ENCODE measurements at regions not wholly inside any gene's neighbourhood (a gene's known extent, or its start where the extent isn't known, plus 50 kb on each side); places are given as distances from the start of the nearest gene placed in this dataset.

- Histone ChIP-seq H3K4me1 (no peaks in the 10 kb centered on the region), H3K9me3 (no peaks in the 10 kb centered on the region), H3K4me3 (no peak overlapping the region), H3K27ac (no peak overlapping the region), H3K36me3 (ENCODE audit: low read depth, missing control alignments) (no peaks in the 10 kb centered on the region), H3K27me3 (no peaks in the 10 kb centered on the region)
- intact Hi-C loops (cut with DNase I; ENCODE audit: low total_unique reads): no loop called here
- TF ChIP-seq POLR2A (IDR thresholded peaks at IDR 0.05): no peak
- TF ChIP-seq CTCF (IDR thresholded peaks at IDR 0.05): no peak
- DNase-seq: no peak
- 58 to 90% methylated on average over 11 to 16 of the region's 16 CpGs for WGBS, 2 donors
Observed at GRCh38 chr3:82509951-82510603, 748.6 kb upstream of the GBE1 start.

- intact Hi-C loops (cut with DNase I; ENCODE audit: low total_unique reads): no loop called here
- no peaks in the 10 kb centered on the region for H3K9me3 ChIP-seq
- TF ChIP-seq CTCF (IDR thresholded peaks at IDR 0.05) (no peak), POLR2A (IDR thresholded peaks at IDR 0.05) (no peak)
- DNase-seq: no peak
- no peaks in the 10 kb centered on the region for H3K36me3 ChIP-seq (ENCODE audit: low read depth, missing control alignments)
- H3K4me1 ChIP-seq: no peaks in the 10 kb centered on the region
- H3K27ac ChIP-seq: no peak overlapping the region
- WGBS, 2 donors: 73 to 82% methylated on average over 7 to 9 of the region's 9 CpGs
- H3K4me3 ChIP-seq: no peak overlapping the region
- no peaks in the 10 kb centered on the region for H3K27me3 ChIP-seq
Observed at GRCh38 chr3:82509106-82509842, 747.8 kb upstream of the GBE1 start.

DNA sequence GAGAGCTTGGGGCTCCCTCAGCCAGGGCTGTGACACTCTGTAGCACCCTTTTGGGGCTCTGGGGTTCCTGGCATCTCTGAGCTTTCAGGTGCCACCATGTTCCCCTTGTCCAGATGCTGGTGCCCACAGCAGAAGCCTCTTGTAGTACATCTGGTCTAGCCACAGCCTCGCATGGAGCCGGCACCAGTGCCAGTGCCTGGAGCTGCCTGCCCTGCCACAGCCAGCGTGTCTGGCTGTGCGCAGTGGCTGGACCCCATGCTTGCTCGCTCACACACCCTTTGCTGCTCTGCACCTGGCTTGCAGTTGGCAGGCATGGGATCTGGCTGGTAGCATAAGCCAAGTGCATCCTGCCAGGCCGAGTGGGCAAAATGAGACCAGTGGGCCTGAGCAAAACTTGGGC is 744.8 kb upstream of the GBE1 start:
- no peak overlapping the region for H3K27ac ChIP-seq
- 70% methylated on average over 4 of the region's 6 CpGs; no CpG with 5 or more reads in 1 of the 2 donors for WGBS, 2 donors
- TF ChIP-seq CTCF (IDR thresholded peaks at IDR 0.05) (no peak), POLR2A (IDR thresholded peaks at IDR 0.05) (no peak)
- no peak overlapping the region for H3K4me3 ChIP-seq
- no peaks in the 10 kb centered on the region for H3K4me1 ChIP-seq
- intact Hi-C loops (cut with DNase I; ENCODE audit: low total_unique reads): no loop called here
- no peaks in the 10 kb centered on the region for H3K27me3 ChIP-seq
- DNase-seq: no peak
- H3K36me3 ChIP-seq (ENCODE audit: low read depth, missing control alignments): no peaks in the 10 kb centered on the region
- no peaks in the 10 kb centered on the region for H3K9me3 ChIP-seq

DNA sequence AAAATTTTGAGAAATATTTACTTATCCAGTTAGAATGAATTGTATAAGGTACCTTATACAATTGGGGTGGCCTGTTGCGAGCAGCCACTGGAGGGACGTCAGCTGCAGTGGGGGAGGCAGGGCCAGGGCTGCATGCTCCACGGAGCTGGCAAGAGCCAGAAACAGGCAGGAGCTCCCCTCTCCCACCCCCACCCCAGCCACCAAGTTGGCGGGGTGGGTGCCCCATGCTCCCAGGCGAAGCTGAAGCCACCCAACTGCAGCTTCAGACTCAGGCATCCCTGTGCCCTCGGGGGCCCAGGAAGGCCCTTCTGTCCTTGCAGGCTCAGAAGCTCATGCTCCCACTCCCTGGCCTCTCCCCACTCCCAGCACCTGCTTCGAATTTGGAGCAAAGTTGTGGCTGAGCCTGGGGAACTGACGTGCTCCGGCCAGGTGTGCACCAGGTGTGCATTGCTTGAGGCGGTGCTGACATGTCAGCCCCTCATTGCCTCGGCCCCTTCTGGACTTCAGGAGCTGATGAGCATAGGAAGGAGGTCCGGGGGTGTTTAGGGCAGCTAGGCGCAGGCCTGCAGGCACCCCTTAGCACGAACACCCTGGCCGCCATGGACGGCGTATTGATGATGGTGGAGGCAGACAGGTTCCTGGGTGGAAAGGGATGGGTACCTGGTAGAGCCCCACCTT is 743.8 kb upstream of the GBE1 start:
- Histone ChIP-seq H3K27ac (no peak overlapping the region), H3K9me3 (no peaks in the 10 kb centered on the region), H3K4me3 (no peak overlapping the region), H3K4me1 (no peaks in the 10 kb centered on the region), H3K36me3 (ENCODE audit: low read depth, missing control alignments) (no peaks in the 10 kb centered on the region), H3K27me3 (no peaks in the 10 kb centered on the region)
- TF ChIP-seq CTCF (IDR thresholded peaks at IDR 0.05): no peak
- no peak for TF ChIP-seq POLR2A (IDR thresholded peaks at IDR 0.05)
- 71 to 78% methylated on average over 10 to 13 of the region's 17 CpGs for WGBS, 2 donors
- DNase-seq: no peak
- intact Hi-C loops (cut with DNase I; ENCODE audit: low total_unique reads): no loop called here

Data from testis (tissue), 2 donors.